ENCODE measurements at regions not wholly inside any gene's neighbourhood (a gene's known extent, or its start where the extent isn't known, plus 50 kb on each side); places are given as distances from the start of the nearest gene placed in this dataset.
"Not testable (repeated sequence)": the region's sequence is repeated elsewhere in the genome, so short reads cannot be mapped to it uniquely, and the experiment has no call there.

DNA sequence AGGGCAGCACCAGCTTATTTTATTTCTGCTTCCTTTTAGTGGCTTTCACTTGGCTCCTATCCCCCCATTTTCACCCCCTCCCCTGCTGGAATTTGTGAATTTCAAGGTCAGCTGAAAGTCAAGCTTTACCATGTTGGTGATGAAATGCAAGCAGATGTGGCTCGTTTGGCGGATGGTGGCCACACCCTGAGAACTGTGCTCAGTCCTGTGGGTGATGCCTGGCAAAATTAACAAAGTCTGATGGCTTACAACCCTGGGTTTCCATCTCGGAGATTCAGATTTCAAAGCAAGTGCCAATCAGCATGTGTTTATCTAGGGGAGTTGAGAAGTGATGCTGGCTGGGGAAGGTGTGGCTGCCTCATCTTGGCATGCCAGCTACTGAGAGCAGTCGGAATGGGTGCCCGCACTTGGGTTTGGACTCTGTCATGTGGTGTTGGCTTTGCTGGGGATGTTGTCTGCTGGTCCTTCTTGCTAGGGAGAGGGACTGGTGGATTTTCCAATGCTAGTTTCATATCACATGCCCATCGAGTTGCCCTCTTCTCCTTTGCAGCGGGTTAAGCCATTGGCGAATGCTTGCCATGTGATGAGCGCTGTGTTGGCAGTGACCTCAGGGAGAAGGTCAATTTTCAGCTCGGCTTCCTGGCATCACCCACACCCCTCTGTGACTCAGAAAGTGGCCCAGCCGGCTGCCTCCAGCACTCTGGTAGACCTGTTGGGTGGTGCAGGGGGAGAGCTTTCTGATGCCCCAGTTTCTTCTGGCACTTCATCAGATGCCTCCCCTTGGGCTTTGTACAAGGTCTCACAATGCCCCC is 77.0 kb upstream of the PITX1 start:
- no peak for DNase-seq

GRCh38 chr5:135108992-135109391 is 75.0 kb upstream of the PITX1 start:
- no peak for DNase-seq

DNA sequence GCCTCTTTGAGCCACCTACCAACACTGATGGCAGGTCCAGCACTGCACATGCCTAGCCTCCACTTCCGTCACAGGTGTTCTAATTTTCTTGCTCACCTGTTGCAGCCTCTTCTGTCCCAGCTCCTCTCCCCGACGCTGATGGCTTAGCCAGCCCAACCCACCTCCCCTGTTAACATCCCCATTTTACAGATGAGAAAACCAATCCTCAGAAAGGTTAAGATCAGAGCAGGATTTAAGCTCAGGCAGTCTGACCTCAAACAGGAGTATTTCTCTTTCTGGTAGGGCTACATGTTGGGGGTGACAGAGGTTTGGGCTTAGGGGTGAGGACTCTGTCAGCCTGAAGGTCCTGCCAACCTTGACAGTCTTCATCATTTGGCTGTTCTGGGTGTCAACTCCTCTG is 74.5 kb upstream of the PITX1 start:
- DNase-seq, result no peak

DNA sequence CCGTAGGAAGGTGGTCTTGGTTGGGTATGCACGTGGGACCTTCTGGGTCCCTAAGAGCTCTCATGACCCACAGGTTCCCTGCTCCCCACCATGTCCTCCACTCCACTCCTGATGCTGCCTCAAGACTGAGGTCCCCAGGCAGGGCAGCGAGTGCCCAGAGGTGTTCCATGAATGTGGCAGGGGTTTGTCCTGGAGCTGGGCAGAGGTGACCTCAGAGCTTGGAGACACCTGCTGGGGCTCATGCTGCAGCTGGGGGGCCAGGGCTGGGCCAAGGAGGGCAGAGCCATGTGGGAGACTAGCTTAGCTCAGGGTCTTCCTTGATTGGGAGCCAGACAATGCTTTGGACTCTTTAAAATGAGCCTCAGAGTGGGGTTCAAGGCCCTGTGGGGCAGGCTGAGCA is 74.0 kb upstream of the PITX1 start:
- no peak for DNase-seq

GRCh38 chr5:135106610-135107471 is 72.8 kb upstream of the PITX1 start:
- no peak for DNase-seq

DNA sequence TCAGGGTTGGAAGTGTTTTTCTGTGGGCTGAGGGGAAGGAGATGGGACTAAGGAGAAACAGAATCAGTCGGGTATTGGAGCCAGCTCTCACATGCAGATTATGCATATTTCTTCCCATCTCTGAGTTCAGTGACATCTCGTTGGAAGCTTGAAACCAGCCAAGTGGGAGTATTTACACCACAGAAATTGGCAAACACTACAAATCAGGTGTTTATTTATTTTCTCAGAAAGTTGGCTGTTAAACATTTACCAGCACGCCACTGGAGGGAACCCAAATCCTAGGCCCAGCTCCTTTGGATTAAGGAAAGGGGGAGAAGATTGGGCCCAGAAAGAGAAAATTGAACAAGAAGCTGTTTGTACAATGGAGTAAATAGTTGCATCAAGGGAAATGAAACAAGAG is 72.1 kb upstream of the PITX1 start:
- DNase-seq, result no peak

- no peak for DNase-seq
Observed at GRCh38 chr5:135105105-135105484, 71.1 kb upstream of the PITX1 start.

DNA sequence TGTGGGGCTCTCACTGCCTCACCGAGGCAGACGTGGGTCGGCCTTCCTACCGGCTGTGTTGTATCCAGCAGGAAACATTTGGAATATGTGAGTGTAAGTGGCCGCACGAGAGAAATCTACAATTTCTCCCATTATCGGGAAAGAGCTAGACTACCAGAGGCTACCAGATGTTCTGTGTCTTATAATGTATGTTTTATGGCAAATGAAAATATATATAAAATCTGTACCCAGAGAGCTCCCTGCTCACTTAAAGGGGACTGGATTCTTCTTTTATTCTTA is 69.5 kb upstream of the PITX1 start:
- DNase-seq, result no peak

- no peak for DNase-seq
Observed at GRCh38 chr5:135102716-135103574, 68.9 kb upstream of the PITX1 start.

DNA sequence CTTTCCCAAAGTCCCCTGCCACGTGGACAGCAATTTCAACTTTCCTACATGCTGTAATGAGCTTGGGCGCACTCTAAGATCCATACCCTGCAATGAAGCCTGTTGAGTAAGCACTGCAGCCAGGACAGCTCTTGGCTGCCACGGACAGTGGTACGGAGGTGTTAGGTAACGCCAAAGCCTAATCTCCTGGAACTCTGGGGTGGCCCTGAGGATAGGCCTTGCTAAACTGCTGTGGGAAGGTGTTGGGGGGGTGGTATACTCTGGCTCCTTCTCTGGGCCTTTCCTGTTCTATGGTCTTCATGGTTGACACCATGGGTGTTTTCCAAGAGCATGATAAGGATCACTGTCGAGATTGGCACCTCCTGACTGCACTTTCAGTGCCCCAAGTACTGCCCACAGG is 66.4 kb upstream of the PITX1 start:
- DNase-seq, result no peak

DNA sequence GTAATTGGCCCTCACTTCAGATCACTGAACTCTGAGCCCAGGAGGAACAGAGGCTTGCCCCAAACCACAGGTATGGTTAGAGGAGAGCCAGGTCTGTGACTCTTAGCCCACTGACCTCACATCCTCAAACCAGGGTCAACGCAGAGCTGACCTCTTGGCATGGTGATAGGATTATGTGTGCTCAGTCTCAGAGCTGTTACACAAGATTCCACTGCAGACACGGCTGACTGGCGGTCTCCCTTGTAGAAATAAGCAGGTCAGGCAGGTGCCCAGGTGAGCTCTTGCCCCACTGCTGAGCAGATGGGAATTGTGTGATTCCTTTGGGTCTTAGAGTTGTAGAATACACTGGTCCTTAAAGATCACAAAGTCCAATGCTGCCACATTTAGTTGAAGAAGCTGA is 66.0 kb upstream of the PITX1 start:
- DNase-seq, result no peak

DNA sequence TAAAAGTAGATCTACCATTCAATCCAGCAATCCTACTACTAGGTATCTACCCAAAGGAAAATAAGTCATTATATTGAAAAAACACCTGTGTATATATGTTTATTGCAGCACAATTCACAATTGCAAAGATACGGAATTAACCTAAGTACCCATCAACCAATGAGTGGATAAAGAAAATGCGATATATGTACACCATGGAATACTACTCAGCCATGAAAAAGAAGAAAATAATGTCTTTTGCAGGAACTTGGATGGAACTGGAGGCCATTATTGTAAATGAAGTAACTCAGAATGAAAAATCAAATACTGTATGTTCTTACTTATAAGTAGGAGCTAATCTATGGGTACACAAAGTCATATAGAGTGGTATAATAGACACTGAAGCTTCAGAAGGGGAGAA is 63.4 kb upstream of the PITX1 start:
- DNase-seq, result no peak

DNA sequence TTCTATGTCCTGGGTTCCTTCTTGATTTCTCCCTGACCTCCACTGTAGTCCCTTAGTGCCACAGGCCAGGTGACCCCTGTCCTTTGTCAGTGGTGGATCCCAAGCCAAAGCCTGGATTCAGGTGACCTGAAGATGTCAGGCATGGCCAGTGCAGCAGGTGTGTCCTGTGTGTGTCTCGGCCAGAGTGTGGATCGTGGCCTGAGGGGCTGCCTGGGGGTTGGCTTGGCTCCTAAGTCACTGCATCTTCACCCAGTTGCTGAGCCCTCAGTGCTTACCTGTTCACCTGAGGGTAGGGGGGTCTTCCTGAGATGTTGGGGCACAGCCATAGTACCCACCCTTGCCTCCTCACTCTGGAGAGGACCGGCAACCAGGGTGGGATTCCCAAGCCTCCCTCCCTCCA is 61.8 kb upstream of the PITX1 start:
- DNase-seq, result no peak

- no peak for DNase-seq
Observed at GRCh38 chr5:135095052-135095715, 61.2 kb upstream of the PITX1 start.

DNA sequence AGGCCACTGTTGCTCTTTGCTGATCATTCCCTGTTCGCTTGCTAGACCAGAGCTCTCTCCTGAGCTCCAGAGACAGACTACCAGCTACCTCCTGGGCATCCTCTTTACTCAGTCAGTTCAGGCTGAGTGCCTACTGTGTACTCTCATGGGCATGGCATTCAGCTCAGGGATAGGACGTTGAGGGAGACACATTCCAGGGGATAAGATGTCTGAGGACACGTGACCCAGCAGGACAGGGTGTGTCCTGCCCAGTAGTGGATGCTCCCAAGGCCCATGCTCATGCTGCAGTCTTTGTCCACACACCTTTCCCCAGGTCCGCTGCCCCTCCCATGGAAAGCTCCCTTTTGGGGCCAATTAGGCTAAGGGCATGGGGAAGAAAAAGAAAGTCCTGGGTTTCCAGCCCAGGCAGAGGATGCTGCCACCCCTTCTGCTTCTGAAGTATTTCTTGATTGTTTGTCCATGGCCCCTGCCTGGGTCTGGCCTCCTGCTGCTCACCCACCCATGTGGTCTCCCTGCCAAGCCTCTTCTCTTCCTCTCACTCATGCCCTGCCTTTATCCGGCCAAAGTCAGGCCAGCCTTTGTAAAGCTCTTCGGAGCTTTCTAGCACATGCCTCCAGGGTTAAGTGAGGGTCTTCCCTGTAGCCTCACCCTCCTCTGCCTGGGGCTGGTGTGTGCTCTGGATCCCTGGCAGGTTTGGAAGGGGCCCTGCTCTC is 60.5 kb upstream of the PITX1 start:
- DNase-seq, result no peak

DNA sequence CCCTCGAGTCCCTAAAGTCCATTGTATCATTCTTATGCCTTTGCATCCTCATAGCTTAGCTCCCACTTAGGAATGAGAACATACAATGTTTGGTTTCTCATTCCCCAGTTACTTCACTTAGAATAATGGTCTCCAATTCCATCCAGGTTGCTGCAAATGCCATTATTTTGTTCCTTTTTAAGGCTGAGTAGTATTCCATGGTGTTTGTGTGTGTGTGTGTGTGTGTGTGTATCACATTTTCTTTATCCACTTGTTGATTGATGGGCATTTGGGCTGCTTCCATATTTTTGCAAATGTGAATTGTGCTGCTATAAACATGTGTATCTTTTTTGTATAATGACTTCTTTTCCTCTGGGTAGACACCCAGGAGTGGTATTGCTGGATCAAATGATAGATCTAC is 59.5 kb upstream of the PITX1 start:
- DNase-seq, result not testable (repeated sequence)

DNA sequence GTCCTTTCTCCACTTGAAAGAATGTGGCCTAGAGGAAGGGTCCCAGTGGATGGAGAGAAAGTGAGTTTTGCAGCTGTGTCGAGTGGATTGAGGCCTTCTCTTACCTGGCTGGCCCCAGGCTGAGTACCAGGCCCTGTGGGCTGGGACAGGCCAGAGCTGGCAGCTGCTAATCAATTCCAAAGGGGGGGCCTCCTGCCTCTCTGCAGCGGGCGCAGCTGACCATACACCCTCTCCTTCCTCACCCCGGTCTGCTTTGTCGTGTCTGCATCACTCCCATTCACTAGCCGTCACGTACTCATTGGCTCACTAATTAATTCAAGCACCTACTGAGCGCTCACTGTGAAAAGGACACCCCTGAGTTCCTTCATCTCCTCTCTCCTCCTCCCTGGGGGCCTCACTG is 58.4 kb upstream of the PITX1 start:
- DNase-seq, result no peak

GRCh38 chr5:135091286-135091685 is 57.3 kb upstream of the PITX1 start:
- no peak for DNase-seq

DNA sequence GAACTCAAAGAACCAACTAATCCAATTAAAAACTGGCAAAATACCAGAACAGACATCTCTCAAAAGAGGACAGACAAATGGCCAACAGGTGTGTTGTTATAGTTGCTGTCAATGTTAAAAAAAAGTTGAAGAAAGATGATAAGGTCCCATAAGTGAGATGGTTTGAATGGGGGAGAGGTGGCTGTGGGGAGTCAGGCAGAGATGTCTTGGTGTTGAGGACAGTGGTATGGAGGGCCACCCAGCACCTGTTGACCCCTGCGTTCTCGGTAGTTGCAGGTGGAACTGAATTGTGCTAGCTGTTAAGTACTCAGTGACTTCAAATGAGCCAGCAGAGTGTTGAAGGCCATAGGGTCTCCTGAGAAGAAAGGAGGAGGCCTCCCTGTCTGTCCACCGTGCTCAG is 55.9 kb upstream of the PITX1 start:
- DNase-seq, result no peak

GRCh38 chr5:135088911-135089310 is 54.9 kb upstream of the PITX1 start:
- DNase-seq, result no peak

GRCh38 chr5:135087950-135088349 is 53.9 kb upstream of the PITX1 start:
- DNase-seq, result no peak

DNA sequence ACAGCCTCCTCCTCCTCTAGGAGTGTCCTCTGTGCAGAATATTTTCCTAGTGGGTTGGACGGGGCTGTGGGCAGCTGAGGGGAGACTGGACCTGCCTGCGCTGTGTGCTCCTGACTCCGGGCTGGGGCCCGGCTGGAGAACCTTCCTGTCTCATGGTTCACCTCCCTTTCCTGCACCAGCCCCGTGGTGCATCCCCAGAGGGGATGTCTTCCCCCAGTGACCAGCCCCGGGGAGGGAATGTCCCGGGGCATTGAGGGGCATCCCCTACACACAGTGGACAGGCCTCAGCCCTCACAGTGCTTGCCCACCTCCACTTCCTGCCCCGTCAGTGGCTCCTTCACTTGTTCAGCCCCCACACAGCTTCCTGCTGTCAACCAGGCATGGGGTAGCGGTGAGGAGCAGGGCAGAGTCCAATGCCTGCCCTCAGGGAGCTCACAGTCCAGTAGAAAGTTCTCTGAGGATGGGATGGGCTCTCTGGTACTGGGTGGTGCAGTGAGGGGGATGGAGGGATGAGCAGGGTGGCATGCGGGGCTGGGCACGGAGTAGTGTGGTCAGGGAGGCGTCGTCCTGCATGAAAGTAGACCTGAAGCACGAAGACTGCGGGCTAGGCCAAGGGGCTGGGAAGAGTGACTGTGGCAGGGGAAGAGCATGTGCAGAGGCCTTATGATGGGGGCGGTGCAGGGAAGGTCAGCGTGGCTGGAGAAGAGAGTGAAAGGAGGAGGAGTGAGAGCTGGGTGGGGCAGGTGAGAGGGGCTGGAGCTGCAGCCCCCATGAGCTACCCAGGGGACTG is 52.1 kb upstream of the PITX1 start:
- DNase-seq, result no peak
